HFFc6 (cell line): ENCODE measurements at regions not wholly inside any gene's neighbourhood (a gene's known extent, or its start where the extent isn't known, plus 50 kb on each side); places are given as distances from the start of the nearest gene placed in this dataset.

Experiments used
- DNase-seq: peaks from one replicate; pipeline ENCODE4 v3.0.0-alpha.2; 2018
- H3K27ac Mint-ChIP-seq: 2 replicates; pipeline ENCODE4 v1.8.0; 2020; ENCODE audit warnings: mild to moderate bottlenecking, mixed read lengths
- H3K27me3 Mint-ChIP-seq: 2 replicates; pipeline ENCODE4 v1.8.0; 2021; ENCODE audit warnings: mild to moderate bottlenecking, moderate library complexity, mixed read lengths; ENCODE audit not compliant: insufficient read depth
- H3K36me3 Mint-ChIP-seq: 2 replicates; pipeline ENCODE4 v1.8.0; 2021; ENCODE audit warnings: low read depth, mixed read lengths
- H3K4me1 Mint-ChIP-seq: 2 replicates; pipeline ENCODE4 v1.8.0; 2020; ENCODE audit warnings: low read depth, mixed read lengths
- H3K4me3 Mint-ChIP-seq: 2 replicates; pipeline ENCODE4 v1.8.0; 2020; ENCODE audit warnings: mild to moderate bottlenecking, moderate library complexity, mixed read lengths
- H3K9me3 Mint-ChIP-seq: 2 replicates; pipeline ENCODE4 v1.8.0; 2020; ENCODE audit warnings: mild to moderate bottlenecking, mixed read lengths
- TF ChIP-seq, protein P1 (sequence below): fragments of 200-600 bp; sonication (generic); IDR thresholded peaks from 2 replicates; pipeline ENCODE4 v1.5.0; 2021; ENCODE audit warnings: antibody characterized with exemption, mild to moderate bottlenecking

DNA sequence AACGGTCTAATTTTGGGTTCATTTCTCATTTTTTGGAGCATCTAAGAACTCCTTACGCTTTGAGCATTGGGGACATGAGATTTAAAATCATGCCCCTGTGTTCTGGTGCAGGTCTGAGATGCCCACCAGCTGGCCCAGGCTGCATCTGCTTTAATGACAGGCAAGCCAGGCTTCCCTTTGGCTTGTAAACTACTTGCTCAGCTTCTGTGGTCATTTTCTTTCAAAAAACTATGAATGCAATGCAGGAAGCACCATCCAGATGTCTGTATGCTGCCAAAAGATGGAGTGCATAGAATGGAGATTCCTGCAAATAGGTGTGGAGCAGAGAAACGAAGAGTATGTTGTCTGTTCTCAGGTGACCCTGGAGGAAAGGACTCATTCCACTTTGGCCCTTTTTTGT lies 399.9 kb upstream of the ADAMTSL1 start:
- H3K36me3 Mint-ChIP-seq: no peaks in the 10 kb centered on the region
- no peak overlapping the region for H3K27ac Mint-ChIP-seq
- no peaks in the 10 kb centered on the region for H3K9me3 Mint-ChIP-seq
- no peaks in the 10 kb centered on the region for H3K27me3 Mint-ChIP-seq
- H3K4me1 Mint-ChIP-seq: peaks cover 32% of the 10 kb centered on the region; the same call in 1 of the 2 replicates
- H3K4me3 Mint-ChIP-seq: no peak overlapping the region; the same call in 1 of the 2 replicates
- DNase-seq: no peak
- TF ChIP-seq, protein P1, sequence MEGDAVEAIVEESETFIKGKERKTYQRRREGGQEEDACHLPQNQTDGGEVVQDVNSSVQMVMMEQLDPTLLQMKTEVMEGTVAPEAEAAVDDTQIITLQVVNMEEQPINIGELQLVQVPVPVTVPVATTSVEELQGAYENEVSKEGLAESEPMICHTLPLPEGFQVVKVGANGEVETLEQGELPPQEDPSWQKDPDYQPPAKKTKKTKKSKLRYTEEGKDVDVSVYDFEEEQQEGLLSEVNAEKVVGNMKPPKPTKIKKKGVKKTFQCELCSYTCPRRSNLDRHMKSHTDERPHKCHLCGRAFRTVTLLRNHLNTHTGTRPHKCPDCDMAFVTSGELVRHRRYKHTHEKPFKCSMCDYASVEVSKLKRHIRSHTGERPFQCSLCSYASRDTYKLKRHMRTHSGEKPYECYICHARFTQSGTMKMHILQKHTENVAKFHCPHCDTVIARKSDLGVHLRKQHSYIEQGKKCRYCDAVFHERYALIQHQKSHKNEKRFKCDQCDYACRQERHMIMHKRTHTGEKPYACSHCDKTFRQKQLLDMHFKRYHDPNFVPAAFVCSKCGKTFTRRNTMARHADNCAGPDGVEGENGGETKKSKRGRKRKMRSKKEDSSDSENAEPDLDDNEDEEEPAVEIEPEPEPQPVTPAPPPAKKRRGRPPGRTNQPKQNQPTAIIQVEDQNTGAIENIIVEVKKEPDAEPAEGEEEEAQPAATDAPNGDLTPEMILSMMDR: no peak

DNA sequence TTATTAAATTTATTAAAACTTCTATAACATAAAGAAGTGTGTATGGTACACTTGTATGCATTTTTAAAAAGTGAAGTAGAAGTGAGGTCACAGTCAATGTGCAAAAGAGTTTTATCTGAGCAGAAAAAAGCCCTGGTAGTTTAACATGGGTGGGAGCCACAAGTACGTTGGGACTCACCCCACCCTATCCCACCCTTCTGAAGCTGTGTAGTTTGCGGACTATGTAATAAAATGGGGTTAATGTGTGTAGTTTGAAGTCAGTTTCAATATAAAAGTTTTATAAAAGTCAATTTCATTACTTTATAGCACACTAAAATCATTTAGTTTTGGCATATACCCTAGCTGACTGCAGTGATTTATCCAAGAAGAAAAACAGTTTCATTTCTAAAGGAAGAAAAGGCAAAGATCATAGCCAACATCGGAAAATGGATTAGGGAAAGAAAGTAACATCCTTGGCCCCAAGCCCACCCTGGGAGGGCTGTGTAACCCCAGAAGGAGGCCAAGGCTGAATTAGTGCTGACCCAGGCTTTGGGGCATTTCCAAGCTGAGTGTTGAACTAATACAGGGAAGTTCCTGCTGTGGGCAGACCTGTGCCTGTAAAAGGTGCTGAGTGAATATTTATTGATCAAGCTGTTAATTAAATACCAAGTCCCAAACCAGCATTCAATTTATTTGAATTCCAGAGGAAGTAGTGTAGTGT lies 398.6 kb upstream of the ADAMTSL1 start:
- Mint-ChIP-seq H3K4me1 (peaks cover 32% of the 10 kb centered on the region; the same call in 1 of the 2 replicates), H3K27ac (no peak overlapping the region), H3K27me3 (no peaks in the 10 kb centered on the region; the same call in 1 of the 2 replicates), H3K36me3 (no peaks in the 10 kb centered on the region), H3K9me3 (no peaks in the 10 kb centered on the region), H3K4me3 (no peak overlapping the region)
- no peak for DNase-seq
- TF ChIP-seq, protein P1: no peak

DNA sequence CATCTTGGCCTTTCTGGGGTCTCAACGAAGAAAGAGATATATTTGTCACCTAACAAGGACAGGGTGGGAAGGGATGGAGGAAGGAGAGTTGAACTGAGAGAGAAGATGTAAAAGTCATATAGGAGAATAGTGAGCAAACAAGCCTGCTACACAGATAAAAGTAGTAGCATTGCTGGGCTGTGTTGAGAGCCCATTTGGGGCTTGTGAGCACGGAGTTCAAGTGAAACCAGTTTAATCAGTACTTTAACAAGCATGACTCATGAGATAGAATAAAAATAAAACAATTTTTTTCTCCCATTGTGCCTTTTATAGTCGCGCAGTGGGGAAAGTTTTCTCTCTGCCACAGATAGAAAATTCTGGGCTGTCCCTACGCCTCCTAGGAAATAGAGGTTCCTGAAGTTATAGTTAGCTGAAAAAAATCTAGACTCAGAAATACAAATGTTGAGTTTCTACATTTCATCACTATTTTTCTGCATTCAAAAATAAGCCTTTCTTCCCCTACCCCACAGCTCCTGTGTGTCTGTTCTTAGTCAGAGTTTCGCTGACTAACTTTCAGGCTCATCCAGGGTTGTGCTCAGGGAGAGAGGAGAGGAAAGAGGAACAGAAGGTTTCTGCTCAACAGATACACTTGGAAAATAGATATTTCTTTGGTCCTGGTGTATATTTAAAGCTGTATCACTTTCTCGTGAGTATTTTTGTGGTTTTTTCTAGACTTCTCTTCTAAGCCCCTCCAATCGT lies 395.8 kb upstream of the ADAMTSL1 start:
- Mint-ChIP-seq H3K4me1 (peaks cover 26% of the 10 kb centered on the region; the same call in 1 of the 2 replicates), H3K4me3 (no peak overlapping the region; the same call in 1 of the 2 replicates), H3K9me3 (no peaks in the 10 kb centered on the region), H3K27me3 (no peaks in the 10 kb centered on the region; the same call in 1 of the 2 replicates), H3K27ac (no peak overlapping the region), H3K36me3 (no peaks in the 10 kb centered on the region)
- no peak for DNase-seq
- TF ChIP-seq, protein P1: no peak

GRCh38 chr9:18092138-18092537 lies 381.8 kb upstream of the ADAMTSL1 start:
- H3K9me3 Mint-ChIP-seq: no peaks in the 10 kb centered on the region
- DNase-seq: no peak
- TF ChIP-seq, protein P1: no peak
- H3K36me3 Mint-ChIP-seq: no peaks in the 10 kb centered on the region
- H3K27me3 Mint-ChIP-seq: peaks cover 3% of the 10 kb centered on the region; the same call in 1 of the 2 replicates
- no peak overlapping the region for H3K4me3 Mint-ChIP-seq
- H3K27ac Mint-ChIP-seq: no peak overlapping the region
- no peaks in the 10 kb centered on the region for H3K4me1 Mint-ChIP-seq

DNA sequence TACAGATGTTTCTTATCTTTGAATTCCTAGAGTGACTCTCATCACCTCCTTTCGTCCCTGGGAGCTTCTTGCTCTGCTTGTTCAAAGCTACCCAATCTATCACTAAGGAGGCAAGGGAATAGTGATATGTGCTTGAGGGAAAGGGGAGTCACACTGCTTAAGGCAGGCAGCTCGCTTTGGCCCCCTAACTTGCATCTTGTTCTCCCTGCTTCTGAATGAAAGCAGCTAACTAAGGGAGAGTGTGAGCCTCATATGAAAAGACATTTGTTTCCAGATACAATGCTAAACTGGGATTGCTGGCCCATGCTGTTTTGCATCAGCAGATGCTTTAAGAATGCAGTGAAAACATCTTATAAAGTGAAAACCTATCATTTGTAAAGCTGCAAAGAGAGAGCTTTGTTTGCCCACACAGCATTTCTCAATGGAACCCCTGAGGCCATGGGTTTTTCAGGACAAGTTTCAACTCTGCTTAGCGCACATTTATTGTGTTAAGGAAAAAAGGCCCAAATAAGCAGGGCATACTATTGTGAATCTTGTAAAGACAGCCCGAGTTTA lies 367.9 kb upstream of the ADAMTSL1 start:
- Mint-ChIP-seq H3K27me3 (peaks cover 5% of the 10 kb centered on the region), H3K4me1 (no peaks in the 10 kb centered on the region), H3K27ac (no peak overlapping the region)

More for the DNA sequence above, 367.9 kb upstream of the ADAMTSL1 start:
- Mint-ChIP-seq H3K9me3 (no peaks in the 10 kb centered on the region), H3K36me3 (no peaks in the 10 kb centered on the region), H3K4me3 (no peak overlapping the region)
- DNase-seq: no peak
- TF ChIP-seq, protein P1: no peak
